Mesenchymal stem cell (in vitro differentiated cells and primary cell): ENCODE measurements at regions not wholly inside any gene's neighbourhood (a gene's known extent, or its start where the extent isn't known, plus 50 kb on each side); places are given as distances from the start of the nearest gene placed in this dataset.
"Not testable (repeated sequence)": the region's sequence is repeated elsewhere in the genome, so short reads cannot be mapped to it uniquely, and the experiment has no call there.

Source experiments
- DNase-seq: peaks from one replicate; pipeline ENCODE4 v3.0.0-alpha.2; 2013
- H2AFZ ChIP-seq: one replicate; pipeline ENCODE4 v1.6.1; 2013; ENCODE audit warnings: low read depth, mild to moderate bottlenecking, control low read depth, inconsistent platforms, low read length, moderate library complexity
- H2AK5ac ChIP-seq: 2 replicates; pipeline ENCODE4 v1.6.1; 2013; ENCODE audit warnings: low read length, moderate library complexity, mild to moderate bottlenecking, inconsistent platforms; ENCODE audit not compliant: severe bottlenecking
- H2BK120ac ChIP-seq: one replicate; pipeline ENCODE4 v1.6.1; 2013; ENCODE audit warnings: low read depth, mild to moderate bottlenecking, inconsistent platforms, low read length, moderate library complexity
- H2BK12ac ChIP-seq, 2 experiments: one replicate each; pipeline ENCODE4 v1.6.1; 2013; ENCODE audit warnings: inconsistent platforms in 2 of 2, low read length in 2 of 2, mild to moderate bottlenecking in 2 of 2, moderate library complexity in 2 of 2, control low read depth in 1 of 2
- H2BK15ac ChIP-seq: one replicate; pipeline ENCODE4 v1.6.1; 2013; ENCODE audit warnings: mild to moderate bottlenecking, low read depth, inconsistent platforms; ENCODE audit not compliant: poor library complexity, severe bottlenecking
- H2BK5ac ChIP-seq: 2 replicates; pipeline ENCODE4 v1.6.1; 2013; ENCODE audit warnings: low read depth, mild to moderate bottlenecking, low read length, control low read depth, inconsistent platforms; ENCODE audit not compliant: poor library complexity, severe bottlenecking
- H3K14ac ChIP-seq, 2 experiments: one replicate each; pipeline ENCODE4 v1.6.1; 2013; ENCODE audit warnings: inconsistent platforms in 2 of 2, low read length in 2 of 2, control low read depth in 1 of 2, mild to moderate bottlenecking in 1 of 2, moderate library complexity in 1 of 2
- H3K18ac ChIP-seq, 2 experiments: one replicate each; pipeline ENCODE4 v1.6.1; 2013; ENCODE audit warnings: inconsistent platforms in 2 of 2, low read length in 2 of 2, control low read depth in 1 of 2, low read depth in 1 of 2, mild to moderate bottlenecking in 1 of 2
- H3K23ac ChIP-seq, 2 experiments: one replicate each; pipeline ENCODE4 v1.6.1; 2013; ENCODE audit warnings: inconsistent platforms in 2 of 2, low read length in 2 of 2, mild to moderate bottlenecking in 2 of 2, moderate library complexity in 2 of 2, control low read depth in 1 of 2
- H3K27ac ChIP-seq: 2 replicates; pipeline ENCODE4 v1.5.1; 2013; ENCODE audit warnings: mild to moderate bottlenecking, moderate library complexity, low read length, control low read depth, inconsistent platforms; ENCODE audit not compliant: poor library complexity, severe bottlenecking
- H3K27me3 ChIP-seq, 2 experiments: 2 replicates each; pipeline versions ENCODE4 v1.6.1 to v1.7.0; 2013; ENCODE audit warnings: low read length in 2 of 2, mild to moderate bottlenecking in 2 of 2, moderate library complexity in 2 of 2, control low read depth in 1 of 2, inconsistent platforms in 1 of 2; ENCODE audit not compliant: control insufficient read depth in 1 of 2, insufficient read depth in 1 of 2
- H3K36me3 ChIP-seq, 2 experiments: 2 replicates each; pipeline versions ENCODE4 v1.6.1 to v1.7.0; 2013; ENCODE audit warnings: low read length in 2 of 2, control low read depth in 1 of 2, inconsistent platforms in 1 of 2, low read depth in 1 of 2, mild to moderate bottlenecking in 1 of 2; ENCODE audit not compliant: insufficient read depth in 2 of 2, control insufficient read depth in 1 of 2
- H3K4ac ChIP-seq, 2 experiments: one replicate each; pipeline ENCODE4 v1.6.1; 2013; ENCODE audit warnings: inconsistent platforms in 2 of 2, low read length in 2 of 2, mild to moderate bottlenecking in 2 of 2, moderate library complexity in 2 of 2, control low read depth in 1 of 2, low read depth in 1 of 2
- H3K4me1 ChIP-seq: 2 replicates; pipeline ENCODE4 v1.6.1; 2013; ENCODE audit warnings: low read depth, low read length, control low read depth; ENCODE audit not compliant: control insufficient read depth, insufficient read depth
- H3K4me2 ChIP-seq: 2 replicates; pipeline ENCODE4 v1.6.1; 2013; ENCODE audit warnings: low read length, mild to moderate bottlenecking, inconsistent platforms; ENCODE audit not compliant: poor library complexity, severe bottlenecking
- H3K4me3 ChIP-seq, 2 experiments: 2 replicates each; pipeline versions ENCODE4 v1.5.1 to v1.7.0; 2013; ENCODE audit warnings: low read length in 2 of 2, mild to moderate bottlenecking in 2 of 2, control low read depth in 1 of 2, low read depth in 1 of 2; ENCODE audit not compliant: insufficient read depth in 1 of 2
- H3K79me1 ChIP-seq: replicated peaks from 2 replicates; pipeline ENCODE4 v1.6.1; 2013; ENCODE audit warnings: mild to moderate bottlenecking, control low read depth, low read length, inconsistent platforms; ENCODE audit not compliant: poor library complexity, severe bottlenecking
- H3K9ac ChIP-seq: 2 replicates; pipeline ENCODE4 v1.7.0; 2013; ENCODE audit warnings: mild to moderate bottlenecking, low read length, moderate library complexity
- H3K9me3 ChIP-seq: 2 replicates; pipeline ENCODE4 v1.7.0; 2013; ENCODE audit warnings: mild to moderate bottlenecking, low read length; ENCODE audit not compliant: control insufficient read depth
- H4K8ac ChIP-seq: one replicate; pipeline ENCODE4 v1.6.1; 2013; ENCODE audit warnings: inconsistent platforms, mild to moderate bottlenecking, low read length, moderate library complexity
- H4K91ac ChIP-seq: one replicate; pipeline ENCODE4 v1.6.1; 2013; ENCODE audit warnings: mild to moderate bottlenecking, low read length, inconsistent platforms
- WGBS: methylation state at CpG from one replicate; pipeline ENCODE4 v1.1.7; 2013; ENCODE audit warnings: mixed read lengths; 5-methylcytosine and 5-hydroxymethylcytosine counted together

DNA sequence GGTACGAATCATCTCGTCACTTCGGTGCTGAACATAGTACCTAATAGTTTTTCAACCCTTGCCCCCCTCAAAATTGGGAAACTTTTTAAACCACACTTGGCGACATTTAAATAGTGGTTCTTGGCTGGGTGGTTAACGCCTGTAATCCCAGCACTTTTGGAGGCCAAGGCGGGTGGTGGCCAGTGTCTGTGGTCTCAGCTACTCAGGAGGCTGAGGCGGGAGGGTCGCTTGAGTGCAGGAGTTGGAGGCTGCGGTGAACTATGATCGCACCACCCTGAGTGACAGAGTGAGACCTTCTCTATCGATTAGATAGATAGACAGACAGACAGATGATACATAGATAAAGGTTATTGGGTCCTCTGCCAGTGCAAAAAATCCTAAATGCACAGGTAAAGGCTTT lies 55.5 kb upstream of the RASAL2 start:
- H3K14ac ChIP-seq: no peak overlapping the region
- DNase-seq: no peak
- H2BK120ac ChIP-seq: no peak overlapping the region
- peaks cover 2% of the 10 kb centered on the region for H3K4me1 ChIP-seq
- peak overlapping the region; percentile 59 for H4K8ac ChIP-seq
- H3K27me3 ChIP-seq: no peaks in the 10 kb centered on the region
- peak overlapping the region; percentile 94 for H3K9ac ChIP-seq
- peak overlapping the region in 1 of 2 experiments; percentile 84 for H3K4me3 ChIP-seq
- no peaks in the 10 kb centered on the region for H3K79me1 ChIP-seq
- H3K9me3 ChIP-seq: no peaks in the 10 kb centered on the region
- WGBS: 96% methylated on average over 9 of the region's 11 CpGs
- H3K4me2 ChIP-seq: no peak overlapping the region
- no peak overlapping the region for H3K4ac ChIP-seq
- H3K27ac ChIP-seq: no peak overlapping the region
- H4K91ac ChIP-seq: peak overlapping the region; percentile 2
- no peak overlapping the region for H2AFZ ChIP-seq
- H3K36me3 ChIP-seq: peaks cover 0 to 6% of the 10 kb centered on the region in 2 experiments
- H2BK15ac ChIP-seq: no peak overlapping the region
- H2BK12ac ChIP-seq: peak overlapping the region in 1 of 2 experiments; percentile 75
- peak overlapping the region in 1 of 2 experiments; percentile 64 for H3K18ac ChIP-seq
- peak overlapping the region; percentile 89 for H2AK5ac ChIP-seq
- no peak overlapping the region for H3K23ac ChIP-seq
- no peak overlapping the region for H2BK5ac ChIP-seq

GRCh38 chr1:178039891-178040290 lies 54.0 kb upstream of the RASAL2 start:
- Histone ChIP-seq H3K36me3 (no peaks in the 10 kb centered on the region), H3K23ac (no peak overlapping the region), H2BK12ac (no peak overlapping the region), H2BK5ac (no peak overlapping the region), H3K14ac (no peak overlapping the region), H2AK5ac (no peak overlapping the region), H3K9ac (no peak overlapping the region), H3K4me1 (peaks cover 2% of the 10 kb centered on the region), H3K4me3 (no peak overlapping the region), H3K27me3 (no peaks in the 10 kb centered on the region), H3K18ac (no peak overlapping the region), H4K91ac (no peak overlapping the region), H3K4ac (no peak overlapping the region), H2BK15ac (no peak overlapping the region), H2BK120ac (no peak overlapping the region), H3K79me1 (no peaks in the 10 kb centered on the region), H3K4me2 (no peak overlapping the region), H4K8ac (no peak overlapping the region), H3K9me3 (peaks cover 3% of the 10 kb centered on the region), H3K27ac (no peak overlapping the region), H2AFZ (no peak overlapping the region)
- no peak for DNase-seq
- 99% methylated on average over 2 of the region's 2 CpGs for WGBS

DNA sequence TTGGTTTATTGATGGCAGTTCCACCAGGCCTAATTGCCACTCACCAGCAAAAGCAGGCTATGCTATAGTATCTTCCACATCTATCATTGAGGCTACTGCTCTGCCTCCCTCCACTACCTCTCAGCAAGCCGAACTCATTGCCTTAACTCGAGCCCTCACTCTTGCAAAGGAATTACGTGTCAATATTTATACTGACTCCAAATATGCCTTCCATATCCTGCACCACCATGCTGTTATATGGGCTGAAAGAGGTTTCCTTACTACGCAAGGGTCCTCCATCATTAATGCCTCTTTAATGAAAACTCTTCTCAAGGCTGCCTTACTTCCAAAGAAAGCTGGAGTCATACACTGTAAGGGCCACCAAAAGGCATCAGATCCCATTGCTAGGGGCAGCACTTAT lies 50.0 kb upstream of the RASAL2 start:
- not testable (repeated sequence) for H3K4me3 ChIP-seq, H3K4me1 ChIP-seq, H3K14ac ChIP-seq, H2BK15ac ChIP-seq, H2BK12ac ChIP-seq, H3K9me3 ChIP-seq, H2BK120ac ChIP-seq, H4K91ac ChIP-seq, H3K18ac ChIP-seq, H2BK5ac ChIP-seq, H4K8ac ChIP-seq, H3K9ac ChIP-seq, H3K79me1 ChIP-seq, H3K27me3 ChIP-seq, H3K23ac ChIP-seq, H2AK5ac ChIP-seq, H2AFZ ChIP-seq, H3K4ac ChIP-seq, H3K36me3 ChIP-seq, DNase-seq, H3K4me2 ChIP-seq, H3K27ac ChIP-seq
- 84% methylated on average over 4 of the region's 4 CpGs for WGBS
